HG02981 (cell line): ENCODE measurements at regions not wholly inside any gene's neighbourhood (a gene's known extent, or its start where the extent isn't known, plus 50 kb on each side); places are given as distances from the start of the nearest gene placed in this dataset.
"Not testable (repeated sequence)": the region's sequence is repeated elsewhere in the genome, so short reads cannot be mapped to it uniquely, and the experiment has no call there.

Experiments used
- ATAC-seq: cut with Tn5 transposase; IDR thresholded peaks from one replicate; pipeline ENCODE4 v1.9.1; 2021; ENCODE audit warnings: mild to moderate bottlenecking, moderate library complexity; ENCODE audit not compliant: unreplicated experiment

- no peak for ATAC-seq
These were observed 631.9 kb downstream of the SLCO4C1 start for GRCh38 chr5:101664071-101664791.

GRCh38 chr5:101663543-101663942 is 632.5 kb downstream of the SLCO4C1 start:
- no peak for ATAC-seq

- no peak for ATAC-seq
These were observed 633.8 kb downstream of the SLCO4C1 start for GRCh38 chr5:101662263-101662662.

- ATAC-seq, result no peak
These were observed 637.7 kb downstream of the SLCO4C1 start for GRCh38 chr5:101658433-101658832.

GRCh38 chr5:101653996-101654395 is 642.1 kb downstream of the SLCO4C1 start:
- no peak for ATAC-seq

GRCh38 chr5:101647861-101648260 is 648.2 kb downstream of the SLCO4C1 start:
- no peak for ATAC-seq

- no peak for ATAC-seq
These were observed 652.3 kb downstream of the SLCO4C1 start for GRCh38 chr5:101643794-101644193.

GRCh38 chr5:101637599-101637998 is 658.5 kb downstream of the SLCO4C1 start:
- ATAC-seq, result no peak

- ATAC-seq, result not testable (repeated sequence)
These were observed 668.3 kb downstream of the SLCO4C1 start for GRCh38 chr5:101627770-101628169.

GRCh38 chr5:101626572-101626971 is 669.5 kb downstream of the SLCO4C1 start:
- ATAC-seq, result no peak

- ATAC-seq, result no peak
These were observed 685.0 kb downstream of the SLCO4C1 start for GRCh38 chr5:101611039-101611438.

GRCh38 chr5:101608322-101608721 is 687.8 kb downstream of the SLCO4C1 start:
- ATAC-seq, result no peak

GRCh38 chr5:101605700-101606099 is 690.4 kb downstream of the SLCO4C1 start:
- peak; percentile 81 for ATAC-seq

- ATAC-seq, result no peak
These were observed 695.5 kb downstream of the SLCO4C1 start for GRCh38 chr5:101600614-101601013.

GRCh38 chr5:101590384-101590783 is 687.3 kb upstream of the ST8SIA4 start:
- no peak for ATAC-seq

GRCh38 chr5:101585366-101585765 is 682.3 kb upstream of the ST8SIA4 start:
- ATAC-seq, result no peak

- no peak for ATAC-seq
These were observed 677.5 kb upstream of the ST8SIA4 start for GRCh38 chr5:101580591-101580990.

GRCh38 chr5:101574017-101574416 is 670.9 kb upstream of the ST8SIA4 start:
- ATAC-seq, result no peak

GRCh38 chr5:101561018-101561417 is 657.9 kb upstream of the ST8SIA4 start:
- no peak for ATAC-seq

GRCh38 chr5:101543780-101544179 is 640.7 kb upstream of the ST8SIA4 start:
- ATAC-seq, result no peak

- ATAC-seq, result no peak
These were observed 636.2 kb upstream of the ST8SIA4 start for GRCh38 chr5:101539315-101539714.

GRCh38 chr5:101535626-101536025 is 632.5 kb upstream of the ST8SIA4 start:
- no peak for ATAC-seq

GRCh38 chr5:101534491-101535110 is 631.5 kb upstream of the ST8SIA4 start:
- ATAC-seq, result no peak
